Astrocyte of the cerebellum (primary cell): ENCODE measurements at regions not wholly inside any gene's neighbourhood (a gene's known extent, or its start where the extent isn't known, plus 50 kb on each side); places are given as distances from the start of the nearest gene placed in this dataset.
A peak's percentile ranks its signal among the peaks of the same experiment; 100 is the strongest.

Experiments
- DNase-seq: peaks from one replicate; pipeline ENCODE4 v3.0.0-alpha.2; 2011; ENCODE audit warnings: low read depth
- H3K4me3 ChIP-seq: 2 replicates; pipeline ENCODE4 v1.5.1; 2011; ENCODE audit warnings: mild to moderate bottlenecking, low read depth, low read length, moderate library complexity
- in situ Hi-C: cut with HindIII; loops from 2 replicates; pipeline ENCODE4 v1.10.0; 2017; ENCODE audit warnings: low sequenced_read_pairs
- TF ChIP-seq, protein P1 (sequence below): IDR thresholded peaks from 2 replicates; pipeline ENCODE4 v1.5.1; 2012; ENCODE audit warnings: low read length, low read depth, moderate library complexity, mild to moderate bottlenecking; ENCODE audit errors: missing control alignments

DNA sequence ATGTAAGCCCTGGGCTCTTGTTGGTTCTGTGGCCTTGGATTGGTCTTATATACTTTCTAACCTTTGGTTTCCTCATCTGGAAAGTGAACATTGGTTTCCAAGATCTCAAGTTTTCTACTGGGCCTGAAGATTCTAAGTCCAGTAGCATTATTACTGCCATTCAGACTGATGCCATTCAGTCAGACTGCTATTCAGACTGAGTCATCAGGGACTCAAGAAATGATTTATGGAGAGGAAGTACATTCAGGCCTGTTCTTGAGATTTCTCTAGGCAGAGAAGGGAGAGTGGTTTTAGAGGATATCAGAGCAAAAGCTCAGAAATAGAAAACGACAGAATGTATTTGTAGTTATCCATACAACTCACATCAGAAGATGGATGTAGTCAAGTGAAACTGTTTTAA, 557.2 kb downstream of the NR2F2 start:
- TF ChIP-seq, protein P1, sequence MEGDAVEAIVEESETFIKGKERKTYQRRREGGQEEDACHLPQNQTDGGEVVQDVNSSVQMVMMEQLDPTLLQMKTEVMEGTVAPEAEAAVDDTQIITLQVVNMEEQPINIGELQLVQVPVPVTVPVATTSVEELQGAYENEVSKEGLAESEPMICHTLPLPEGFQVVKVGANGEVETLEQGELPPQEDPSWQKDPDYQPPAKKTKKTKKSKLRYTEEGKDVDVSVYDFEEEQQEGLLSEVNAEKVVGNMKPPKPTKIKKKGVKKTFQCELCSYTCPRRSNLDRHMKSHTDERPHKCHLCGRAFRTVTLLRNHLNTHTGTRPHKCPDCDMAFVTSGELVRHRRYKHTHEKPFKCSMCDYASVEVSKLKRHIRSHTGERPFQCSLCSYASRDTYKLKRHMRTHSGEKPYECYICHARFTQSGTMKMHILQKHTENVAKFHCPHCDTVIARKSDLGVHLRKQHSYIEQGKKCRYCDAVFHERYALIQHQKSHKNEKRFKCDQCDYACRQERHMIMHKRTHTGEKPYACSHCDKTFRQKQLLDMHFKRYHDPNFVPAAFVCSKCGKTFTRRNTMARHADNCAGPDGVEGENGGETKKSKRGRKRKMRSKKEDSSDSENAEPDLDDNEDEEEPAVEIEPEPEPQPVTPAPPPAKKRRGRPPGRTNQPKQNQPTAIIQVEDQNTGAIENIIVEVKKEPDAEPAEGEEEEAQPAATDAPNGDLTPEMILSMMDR = no peak
- in situ Hi-C loops = no loop called here
- DNase-seq = no peak
- no peak overlapping the region for H3K4me3 ChIP-seq

- in situ Hi-C loops = no loop called here
- no peak for DNase-seq
- TF ChIP-seq, protein P1 = no peak
- no peak overlapping the region for H3K4me3 ChIP-seq
Measured at GRCh38 chr15:96888764-96889163, 558.3 kb downstream of the NR2F2 start.

DNA sequence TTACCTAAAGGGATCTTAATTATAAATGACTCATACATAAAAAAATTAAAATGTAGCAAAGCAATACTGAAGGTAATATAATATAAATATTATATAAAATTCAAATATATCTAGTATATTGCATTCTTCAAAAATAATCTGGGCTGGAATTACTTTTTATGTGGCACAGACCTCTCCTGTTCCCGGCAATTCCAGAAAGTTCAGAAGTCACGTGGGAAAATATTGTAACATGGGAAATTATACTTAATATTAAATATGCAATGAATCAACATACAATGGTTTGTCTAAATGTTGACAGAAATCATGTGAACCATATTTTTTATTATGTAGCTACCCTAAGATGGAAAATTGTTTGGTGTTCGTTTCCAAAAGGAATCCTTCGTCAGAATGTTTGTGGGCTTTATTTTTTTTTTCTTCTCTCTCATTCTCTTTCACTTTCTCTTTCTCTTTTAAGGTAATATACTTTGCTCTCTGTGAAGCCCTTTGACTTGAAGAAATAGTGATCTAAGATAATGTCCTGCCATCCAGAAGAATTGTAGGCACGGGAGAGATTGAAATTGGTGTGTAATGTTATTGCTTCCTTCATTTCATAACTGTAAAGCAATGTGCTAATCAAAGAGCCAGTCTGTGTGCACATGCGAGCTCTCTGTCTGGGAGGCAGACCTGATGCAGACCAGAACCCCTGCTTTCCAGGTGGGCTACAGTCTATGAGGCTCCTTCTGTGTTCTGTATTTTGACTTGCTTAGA, 559.4 kb downstream of the NR2F2 start:
- TF ChIP-seq, protein P1 = no peak
- DNase-seq = no peak
- in situ Hi-C loops = no loop called here
- no peak overlapping the region for H3K4me3 ChIP-seq

DNA sequence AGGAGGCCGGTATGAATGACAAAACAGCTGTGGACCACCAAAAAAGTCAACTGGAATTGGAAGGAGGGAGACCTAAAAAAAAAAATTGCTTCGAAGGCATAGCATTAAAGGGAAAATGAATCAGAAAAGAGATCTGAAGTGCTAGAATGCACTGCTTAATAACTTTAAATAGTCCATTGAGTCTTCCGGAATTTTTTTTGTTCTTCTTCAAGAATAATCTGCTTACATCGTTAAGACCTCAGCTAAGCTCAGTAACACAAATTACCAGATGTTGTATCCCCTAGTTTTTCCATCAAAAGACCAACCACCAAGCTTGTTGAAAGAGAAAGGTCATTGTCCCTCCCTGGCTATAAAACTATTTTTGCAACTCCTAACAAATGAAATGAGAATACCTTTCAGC, 560.5 kb downstream of the NR2F2 start:
- in situ Hi-C loops = no loop called here
- DNase-seq = no peak
- H3K4me3 ChIP-seq = no peak overlapping the region
- TF ChIP-seq, protein P1 = no peak

DNA sequence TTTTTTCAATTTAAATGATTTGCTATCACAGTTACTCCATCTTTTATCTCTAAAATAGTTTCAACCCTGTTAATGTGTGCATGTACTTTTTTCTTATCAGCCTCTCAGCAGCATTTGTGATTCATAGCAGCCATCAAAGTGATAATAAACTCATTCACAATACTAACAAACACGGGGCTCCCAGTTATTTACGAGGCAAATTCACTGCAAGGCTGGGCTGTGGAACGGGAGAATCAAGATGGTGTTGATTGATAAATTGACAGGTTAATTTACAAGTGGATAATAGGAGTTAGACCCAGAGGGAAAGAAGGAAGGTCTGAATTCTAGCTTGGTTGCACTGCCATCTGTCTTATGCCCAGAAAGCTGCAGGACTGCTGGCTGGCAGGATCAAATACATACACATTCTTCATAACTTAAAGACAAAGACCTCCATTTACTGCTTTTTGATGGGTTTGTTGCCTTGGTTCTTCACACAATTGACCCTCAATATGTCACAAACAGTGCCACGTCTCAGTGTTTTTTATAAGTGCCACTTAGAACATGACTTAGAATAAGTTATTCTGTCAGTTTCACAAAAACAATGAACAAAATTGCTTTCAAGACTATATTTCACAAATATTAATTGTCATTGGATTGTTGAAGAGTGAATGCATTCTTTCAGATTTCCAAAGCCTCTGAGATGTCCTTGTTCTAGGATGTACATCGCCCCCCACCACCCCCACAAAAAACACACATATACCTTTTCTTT, 562.8 kb downstream of the NR2F2 start:
- in situ Hi-C loops = no loop called here
- DNase-seq = no peak
- no peak overlapping the region for H3K4me3 ChIP-seq
- TF ChIP-seq, protein P1 = peak; percentile 41

DNA sequence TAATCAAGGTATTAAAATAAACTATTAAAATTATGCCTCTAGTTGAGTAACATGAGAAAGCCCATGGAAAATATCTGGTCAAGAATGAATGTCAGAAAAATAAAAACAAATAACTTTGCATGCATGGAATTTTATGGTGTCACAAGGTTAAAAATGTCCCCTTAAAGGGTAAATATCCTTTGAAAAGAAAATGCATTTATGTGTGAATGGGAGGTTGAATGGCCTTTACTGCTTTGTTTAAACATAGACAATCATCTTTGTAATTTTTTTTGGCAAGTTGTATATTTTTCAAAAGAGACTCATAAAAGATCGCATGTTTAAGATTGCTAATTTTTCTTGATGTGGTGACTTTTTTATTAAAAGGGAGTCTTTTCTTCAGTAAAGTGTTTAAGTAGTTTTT, 564.2 kb downstream of the NR2F2 start:
- DNase-seq = no peak
- H3K4me3 ChIP-seq = no peak overlapping the region
- in situ Hi-C loops = no loop called here
- TF ChIP-seq, protein P1 = no peak
